HL-60 (cell line): ENCODE measurements at regions not wholly inside any gene's neighbourhood (a gene's known extent, or its start where the extent isn't known, plus 50 kb on each side); places are given as distances from the start of the nearest gene placed in this dataset.

Experiments used
- DNase-seq, 2 experiments: peaks; one replicate each; pipeline ENCODE4 v3.0.0-alpha.2; 2010 to 2020; ENCODE audit warnings: low read depth in 1 of 2, low spot score in 1 of 2
- H3K27ac ChIP-seq: fragments of 250-450 bp; sonication (Bioruptor Pico); replicated peaks from 2 replicates; pipeline ENCODE4 v1.5.1; 2020; ENCODE audit warnings: mild to moderate bottlenecking, moderate library complexity
- H3K27me3 ChIP-seq: fragments of 250-450 bp; sonication (Bioruptor Pico); 2 replicates; pipeline ENCODE4 v1.5.1; 2021; ENCODE audit warnings: mild to moderate bottlenecking, moderate library complexity; ENCODE audit not compliant: insufficient read depth, poor library complexity, severe bottlenecking
- H3K4me3 ChIP-seq: replicated peaks from 2 replicates; pipeline ENCODE4 v1.5.1; 2011; ENCODE audit warnings: mild to moderate bottlenecking, control low read depth, low read length; ENCODE audit not compliant: insufficient read depth
- CTCF ChIP-seq: IDR thresholded peaks from one replicate; pipeline ENCODE4 v1.5.1; 2011; ENCODE audit warnings: low read length, control low read depth, inconsistent platforms; ENCODE audit not compliant: insufficient read depth
- GABPA ChIP-seq: IDR thresholded peaks from 2 replicates; pipeline ENCODE4 v1.6.1; 2012; ENCODE audit warnings: low read depth
- POLR2AphosphoS5 ChIP-seq: IDR thresholded peaks from 2 replicates; pipeline ENCODE4 v1.6.1; 2012; ENCODE audit warnings: low read depth
- REST ChIP-seq: IDR thresholded peaks from 2 replicates; pipeline ENCODE4 v1.6.1; 2012; ENCODE audit warnings: low read depth; ENCODE audit not compliant: insufficient replicate concordance
- SPI1 ChIP-seq: IDR thresholded peaks from 2 replicates; pipeline ENCODE4 v1.6.1; 2012; ENCODE audit warnings: low read depth, mild to moderate bottlenecking, borderline replicate concordance

GRCh38 chr18:24817587-24818371, 357.3 kb downstream of the HRH4 start:
- no peak for TF ChIP-seq REST
- TF ChIP-seq SPI1 = no peak
- TF ChIP-seq GABPA = no peak
- no peak for TF ChIP-seq CTCF
- TF ChIP-seq POLR2AphosphoS5 = no peak
- H3K4me3 ChIP-seq = no peak overlapping the region
- no peak overlapping the region for H3K27ac ChIP-seq
- no peak for DNase-seq
- H3K27me3 ChIP-seq = peaks cover 3% of the 10 kb centered on the region

- H3K27me3 ChIP-seq = peaks cover 3% of the 10 kb centered on the region
- no peak overlapping the region for H3K27ac ChIP-seq
- TF ChIP-seq SPI1 = no peak
- TF ChIP-seq REST = no peak
- no peak for TF ChIP-seq POLR2AphosphoS5
- TF ChIP-seq GABPA = no peak
- no peak for TF ChIP-seq CTCF
- no peak overlapping the region for H3K4me3 ChIP-seq
- no peak for DNase-seq
Observed at GRCh38 chr18:24818441-24818840, 358.0 kb downstream of the HRH4 start.

GRCh38 chr18:24819141-24819890, 358.9 kb downstream of the HRH4 start:
- Histone ChIP-seq H3K27ac (no peak overlapping the region), H3K27me3 (peaks cover 3% of the 10 kb centered on the region), H3K4me3 (no peak overlapping the region)
- no peak for DNase-seq
- TF ChIP-seq POLR2AphosphoS5 (no peak), REST (no peak), SPI1 (no peak), CTCF (no peak), GABPA (no peak)
